Mesenteric fat pad (tissue), 1 donor: ENCODE measurements at regions not wholly inside any gene's neighbourhood (a gene's known extent, or its start where the extent isn't known, plus 50 kb on each side); places are given as distances from the start of the nearest gene placed in this dataset.
A peak's percentile ranks its signal among the peaks of the same experiment; 100 is the strongest.

ENCODE experiments used
- DNase-seq: peaks from one replicate; pipeline ENCODE4 v3.0.0-alpha.2; 2020; ENCODE audit warnings: low spot score
- donor health status: DM: yes; HTN: yes; CAD: no.

DNA sequence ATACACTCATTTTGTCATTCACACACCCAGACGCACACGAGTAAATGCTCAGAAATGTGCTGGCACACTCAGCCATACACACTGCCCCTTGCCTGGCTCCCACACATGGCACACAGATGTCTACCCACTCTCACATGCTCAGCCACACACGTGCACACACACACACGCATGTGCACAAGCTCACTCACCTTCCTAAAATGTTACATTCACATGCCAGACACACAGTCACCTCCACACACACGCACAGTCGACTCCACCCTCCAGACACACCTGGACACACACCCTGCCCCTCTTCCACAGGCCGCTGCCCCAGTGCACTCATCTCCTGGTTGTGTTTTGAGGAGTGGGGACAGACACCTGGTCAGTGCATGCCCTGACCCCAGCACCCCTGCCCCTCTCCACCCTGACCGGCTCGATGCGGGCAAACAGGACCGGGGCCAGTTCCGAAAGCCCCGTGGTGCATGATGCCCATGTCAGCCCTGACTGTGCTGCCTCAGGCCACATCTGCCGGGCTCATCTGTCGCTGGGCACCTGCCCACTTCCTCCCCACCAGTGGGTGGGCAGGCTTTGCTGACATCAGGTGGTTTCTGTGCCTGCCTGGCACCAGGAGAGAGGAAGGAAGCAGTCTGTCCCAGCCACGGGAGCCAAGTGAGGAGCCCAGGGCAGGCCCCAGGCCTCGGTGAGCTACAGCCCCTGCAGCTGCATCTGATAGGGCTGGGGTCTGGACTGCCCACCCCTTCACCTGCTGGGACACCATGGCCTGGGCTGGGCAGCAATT, 84.9 kb upstream of the ZNF716 start:
- DNase-seq = no peak

DNA sequence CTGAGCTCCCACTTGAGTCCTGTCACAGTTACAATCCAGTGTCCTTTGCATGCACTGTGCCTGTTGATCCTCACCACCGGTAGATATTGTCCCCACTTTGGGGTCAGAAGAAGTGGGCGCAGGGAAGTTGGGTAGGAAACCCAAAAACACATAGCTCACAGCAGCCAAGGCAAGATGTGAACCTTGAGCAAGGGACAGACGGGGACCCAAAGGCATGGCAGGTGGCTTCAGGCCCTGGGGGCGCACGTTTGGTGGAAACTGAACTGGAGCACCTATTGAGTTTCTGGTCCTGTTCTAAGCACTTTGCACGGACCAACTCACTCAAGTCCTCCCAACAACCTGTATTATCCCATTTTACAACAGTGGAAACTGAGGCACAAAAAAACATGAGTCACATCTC, 82.8 kb upstream of the ZNF716 start:
- DNase-seq = no peak

DNA sequence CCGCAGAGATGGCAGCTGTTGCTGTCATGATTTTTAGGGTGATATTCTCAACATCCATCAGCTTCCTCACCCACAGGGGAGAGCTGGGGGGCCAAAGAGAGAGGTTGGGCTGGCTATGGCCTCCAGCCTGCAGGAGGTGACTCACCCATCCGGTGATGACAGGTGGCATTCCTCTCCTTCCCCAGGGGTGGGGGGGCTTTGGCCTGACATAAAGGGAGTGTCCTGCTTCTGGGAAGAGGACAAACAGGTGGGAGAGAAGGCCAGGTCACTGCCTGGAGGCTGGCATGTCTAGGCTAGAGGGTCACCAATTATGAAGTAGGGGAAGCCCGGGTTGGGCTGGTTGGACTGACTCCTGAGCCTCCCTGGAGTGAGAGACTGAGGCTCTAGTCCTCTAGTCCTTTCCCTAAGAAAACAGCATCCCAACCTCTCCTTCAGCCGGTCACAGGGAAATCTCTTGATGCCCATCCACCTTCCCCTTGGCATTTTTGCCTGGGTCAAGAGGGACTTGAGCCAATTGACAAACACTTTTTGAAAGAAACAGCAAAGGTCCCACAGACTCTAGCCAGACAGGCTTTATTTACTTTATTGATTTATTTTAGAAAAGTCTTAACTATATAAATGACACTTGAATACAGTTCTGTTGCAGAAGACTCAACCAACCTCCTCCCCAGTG, 79.8 kb upstream of the ZNF716 start:
- no peak for DNase-seq

DNA sequence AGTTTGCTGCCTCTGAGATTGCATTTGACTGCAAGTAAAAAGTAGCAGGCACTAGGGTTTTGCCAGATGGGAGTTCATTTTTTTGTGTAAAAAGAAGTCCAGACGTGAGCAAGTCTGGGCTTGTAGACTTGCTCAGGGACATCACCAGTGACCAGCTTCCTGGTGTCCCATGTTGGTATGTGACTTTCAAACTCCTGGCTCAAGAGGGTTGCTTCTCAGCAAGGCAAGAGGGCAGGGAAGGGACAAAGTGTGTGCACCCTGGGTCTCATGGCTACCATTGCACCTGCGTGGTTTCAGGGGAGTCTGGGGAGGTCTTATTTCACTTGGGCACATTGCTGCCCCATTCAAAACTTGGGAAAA, 79.3 kb upstream of the ZNF716 start:
- no peak for DNase-seq

DNA sequence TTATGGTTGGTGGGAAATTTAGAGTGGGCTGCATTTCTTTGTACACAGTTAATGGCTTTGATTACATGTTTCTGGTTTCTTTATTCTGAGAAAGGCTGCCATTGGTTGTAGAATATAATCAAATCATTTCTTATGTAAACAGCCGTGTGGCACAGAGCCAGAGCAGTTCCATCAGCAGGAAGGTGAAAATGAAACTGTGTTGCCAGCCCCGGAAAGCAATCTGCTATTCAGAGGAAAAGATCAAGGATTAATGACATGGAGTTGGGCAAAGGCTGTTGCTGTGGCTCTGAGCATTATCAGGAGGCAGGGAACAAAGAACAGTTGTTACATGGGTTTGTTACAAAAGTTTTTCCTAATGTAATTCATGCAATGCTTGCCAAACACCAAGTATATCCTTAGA, 74.2 kb upstream of the ZNF716 start:
- no peak for DNase-seq

DNA sequence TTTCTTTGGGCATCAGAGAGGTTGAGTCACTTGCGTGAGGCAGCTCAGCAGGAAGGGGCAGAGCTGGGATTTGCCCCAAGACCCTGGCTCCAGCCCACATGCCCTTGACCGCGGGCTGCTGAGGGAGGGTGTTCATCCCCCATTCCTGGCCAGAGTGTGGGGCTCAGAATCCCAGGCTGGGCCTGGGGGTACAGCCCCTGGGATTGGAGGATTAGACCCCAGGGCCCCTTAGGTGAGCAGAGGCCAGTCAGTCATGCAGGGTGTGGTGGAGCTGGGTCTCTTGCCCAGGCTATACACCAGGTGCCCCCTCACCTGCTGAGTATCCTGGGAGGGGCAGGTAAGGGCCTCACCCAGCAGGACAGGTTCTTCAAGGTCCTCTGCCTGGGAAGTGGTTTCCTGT, 68.4 kb upstream of the ZNF716 start:
- DNase-seq = no peak

DNA sequence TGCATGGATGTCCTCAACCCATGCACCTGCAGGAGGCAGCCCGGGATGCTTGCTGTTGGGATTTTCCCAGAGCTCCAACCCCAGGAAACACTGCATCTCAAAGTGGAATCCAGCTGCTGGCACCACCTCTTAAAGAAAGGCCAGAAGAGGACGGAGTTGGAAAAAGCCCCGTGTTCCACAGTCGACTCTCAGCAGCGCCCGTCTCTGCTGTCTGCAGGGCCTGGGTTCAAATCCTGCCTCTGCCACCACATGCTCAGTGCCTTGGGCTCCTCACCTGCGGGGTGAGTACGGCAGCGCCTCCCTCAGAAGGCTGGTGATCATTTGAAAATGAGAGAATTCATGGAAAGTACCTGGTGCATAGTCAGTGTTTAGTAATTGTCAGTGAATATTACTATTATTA, 65.6 kb upstream of the ZNF716 start:
- DNase-seq = peak; percentile 49

DNA sequence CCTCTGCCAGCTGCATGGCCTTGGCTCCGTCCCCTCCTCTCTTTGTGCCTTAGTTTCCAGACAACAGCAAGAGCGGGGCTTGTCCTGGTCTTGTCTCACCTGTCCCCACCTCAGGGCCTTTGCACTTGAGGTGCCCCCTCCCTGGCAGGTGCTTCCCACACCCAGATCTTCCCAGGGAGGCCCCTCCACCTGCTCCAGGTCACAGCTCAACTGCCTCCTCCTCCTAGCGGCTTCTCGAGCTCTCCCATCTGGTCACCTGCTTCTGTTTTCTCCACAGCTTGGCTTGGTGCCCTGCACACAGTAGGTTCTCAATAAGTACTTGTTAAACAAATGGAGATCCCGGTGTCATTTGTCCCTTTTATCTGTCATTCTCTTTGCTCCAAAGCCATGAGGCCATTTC, 64.3 kb upstream of the ZNF716 start:
- peak; percentile 51 for DNase-seq

DNA sequence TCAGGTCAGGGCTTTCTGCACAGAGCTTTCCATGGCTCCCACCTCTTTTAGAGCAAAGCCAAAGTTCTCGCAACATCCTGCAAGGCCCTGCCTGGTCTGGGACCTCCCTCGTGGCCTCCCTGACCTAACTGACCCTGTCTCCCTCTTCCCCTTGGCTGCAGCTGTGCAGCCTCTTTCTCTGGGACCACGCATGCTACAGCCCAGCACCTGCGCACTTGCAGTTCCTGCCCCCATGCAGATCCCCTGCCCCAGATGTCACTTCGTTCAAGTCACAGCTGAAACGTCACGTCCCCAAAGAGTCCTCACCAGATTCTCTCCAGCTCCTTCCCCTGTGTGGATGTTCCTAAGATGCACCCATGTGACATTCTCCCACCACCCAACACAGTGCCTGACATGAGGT, 61.2 kb upstream of the ZNF716 start:
- peak; percentile 68 for DNase-seq

DNA sequence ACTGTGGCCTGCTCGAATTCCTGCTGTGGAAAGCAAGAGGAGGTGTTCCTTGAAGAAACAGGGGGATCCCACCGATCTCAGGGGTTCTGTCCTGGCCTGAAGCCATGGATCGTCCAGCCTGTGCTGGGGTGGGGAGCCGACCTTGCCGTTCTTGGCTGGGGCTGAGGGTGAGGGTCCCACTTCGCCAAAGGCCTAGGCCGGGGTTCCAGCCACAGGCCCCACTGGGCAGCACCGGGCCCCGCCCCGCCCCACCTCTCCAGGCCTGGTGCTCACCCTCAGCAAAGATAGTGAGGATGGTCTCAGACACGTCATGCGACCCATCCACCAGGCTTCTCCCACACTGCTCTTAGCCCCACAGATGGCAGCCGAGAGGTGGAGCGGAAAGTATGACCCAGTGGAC, 51.4 kb upstream of the ZNF716 start:
- DNase-seq = no peak

DNA sequence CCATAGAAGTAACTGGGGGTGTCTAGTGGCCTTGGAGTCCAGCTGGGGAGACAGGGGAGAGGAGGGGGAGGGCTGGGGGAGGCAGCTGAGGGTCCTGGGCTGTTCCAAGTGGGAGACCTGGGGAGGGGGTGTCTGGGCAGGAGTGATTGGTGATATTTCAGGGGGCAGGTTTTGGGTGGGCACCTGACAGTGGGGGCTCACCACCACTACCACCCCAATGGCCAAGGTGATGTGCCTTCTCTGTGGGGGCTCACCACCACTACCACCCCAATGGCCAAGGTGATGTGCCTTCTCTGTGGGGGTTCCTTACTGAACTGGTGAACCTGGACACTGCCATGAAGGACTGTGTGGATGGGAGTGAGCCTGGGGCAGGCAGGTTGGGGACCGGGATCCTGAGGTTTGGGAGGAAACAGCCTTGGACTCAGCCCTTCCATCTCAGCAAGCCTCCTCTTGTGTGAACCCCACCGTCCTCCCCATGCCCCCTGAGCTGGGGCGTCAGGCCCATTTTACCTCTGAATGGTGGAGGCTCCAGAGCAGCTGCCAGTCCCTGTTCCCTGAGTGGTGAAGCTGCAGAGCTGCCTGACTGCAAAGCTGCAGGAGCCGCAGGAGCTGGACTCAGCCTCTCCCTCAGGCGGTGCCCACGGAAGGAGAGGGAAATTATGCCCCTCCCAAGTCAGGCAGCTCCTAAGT, 50.6 kb upstream of the ZNF716 start:
- no peak for DNase-seq

DNA sequence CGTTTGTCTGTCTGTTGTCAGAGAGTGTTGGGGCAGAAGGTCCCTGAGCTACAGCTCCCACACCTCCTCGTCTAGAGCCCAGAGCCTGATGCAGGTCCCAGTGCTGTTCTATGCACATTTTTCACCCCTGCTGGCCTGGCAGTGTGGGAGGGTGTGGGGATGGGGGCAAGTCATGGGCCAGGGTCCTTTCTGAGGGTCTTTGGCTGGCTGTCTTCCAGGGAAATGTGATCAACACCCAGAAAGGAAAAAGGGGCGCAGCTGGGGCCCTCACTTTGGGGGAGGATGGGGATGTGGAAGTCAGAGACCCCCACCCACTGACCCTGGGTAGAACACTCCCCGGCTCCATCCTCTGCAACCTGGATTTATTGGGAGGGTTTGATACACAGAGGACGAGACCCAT, 50.0 kb upstream of the ZNF716 start:
- no peak for DNase-seq
